ENCODE measurements at regions not wholly inside any gene's neighbourhood (a gene's known extent, or its start where the extent isn't known, plus 50 kb on each side); places are given as distances from the start of the nearest gene placed in this dataset.

- Histone ChIP-seq H3K4me2 (ENCODE audit: control insufficient read depth, insufficient read depth) (no peak overlapping the region), H3K36me3 (ENCODE audit: control insufficient read depth in 2 of 2, insufficient read depth in 2 of 2, low read length in 1 of 2) (no peaks in the 10 kb centered on the region), H4K20me1 (ENCODE audit: control insufficient read depth, insufficient read depth) (no peaks in the 10 kb centered on the region), H3K4me1 (ENCODE audit: control insufficient read depth, insufficient read depth, low read length) (no peaks in the 10 kb centered on the region), H3K4me3 (no peak overlapping the region), H3K27me3 (replicated peaks in 1 of 2; ENCODE audit: control insufficient read depth in 2 of 2, insufficient read depth in 2 of 2, low read length in 1 of 2) (no peaks in the 10 kb centered on the region), H3K9ac (ENCODE audit: control insufficient read depth, insufficient read depth, low read length) (no peak overlapping the region), H3K9me3 (replicated peaks; ENCODE audit: control insufficient read depth, insufficient read depth, low read length) (no peaks in the 10 kb centered on the region), H3K27ac (ENCODE audit: control insufficient read depth, insufficient read depth) (no peak overlapping the region), H2AFZ (ENCODE audit: control insufficient read depth, low read depth, low read length) (no peak overlapping the region), H3K79me2 (ENCODE audit: control insufficient read depth, insufficient read depth, low read length) (no peaks in the 10 kb centered on the region)
- SMC1A ChIA-PET (ENCODE audit: uncharacterized antibody, unreplicated experiment), result no interaction called here
- 18% methylated on average over 5 of the region's 5 CpGs for WGBS (ENCODE audit: insufficient coverage, insufficient replicate concordance, low lambda C conversion rate, missing lambda C conversion rate)
- no peak for FAIRE-seq
- POLR2A ChIA-PET, result no interaction called here
- intact Hi-C loops (cut with micrococcal nuclease; ENCODE audit: unreplicated experiment), result no loop called here
- CTCF ChIA-PET, result interaction anchor here (0.5 kb wide), 1 partner anchor 14 kb away, joined by 3 read pairs; no protein-coding TSS in a partner anchor
- TF ChIP-seq BCL3 (IDR thresholded peaks at IDR 0.05; ENCODE audit: borderline replicate concordance, insufficient read depth, low read depth, low read length, poor library complexity, severe bottlenecking) (no peak), JUNB (IDR thresholded peaks at IDR 0.05) (no peak), TARDBP (IDR thresholded peaks at IDR 0.05; ENCODE audit: borderline replicate concordance) (no peak), EP300 (IDR thresholded peaks at IDR 0.05; ENCODE audit: borderline replicate concordance in 1 of 2, control insufficient read depth in 1 of 2, low read depth in 2 of 2, low read length in 2 of 2) (no peak), HSF1 (IDR thresholded peaks at IDR 0.05; ENCODE audit: low read depth, low read length) (no peak), WRNIP1 (IDR thresholded peaks at IDR 0.05; ENCODE audit: borderline replicate concordance, low read depth, low read length) (no peak), PRDM15 (CRISPR knock-in tag; IDR thresholded peaks at IDR 0.05) (no peak), ZNF217 (IDR thresholded peaks at IDR 0.05) (no peak), ZNF384 (IDR thresholded peaks at IDR 0.05; ENCODE audit: borderline replicate concordance, low read depth, low read length) (no peak), ZSCAN29 (IDR thresholded peaks at IDR 0.05) (no peak), KAT2A (conservative IDR thresholded peaks at IDR 0.05; ENCODE audit: control insufficient read depth, low read depth, low read length) (no peak), CREM (IDR thresholded peaks at IDR 0.05; ENCODE audit: low read depth) (no peak), FOS (IDR thresholded peaks at IDR 0.05; ENCODE audit: borderline replicate concordance, extremely low read depth, insufficient read length) (no peak), NFIC (IDR thresholded peaks at IDR 0.05; ENCODE audit: low read depth, low read length) (no peak), RELA (IDR thresholded peaks at IDR 0.05; ENCODE audit: borderline replicate concordance, partially characterized antibody) (no peak), EED (IDR thresholded peaks at IDR 0.05; ENCODE audit: low read depth) (no peak), NFYB (IDR thresholded peaks at IDR 0.05; ENCODE audit: insufficient read depth, low read depth, low read length) (no peak), PAX5 (IDR thresholded peaks at IDR 0.05; ENCODE audit: borderline replicate concordance, low read depth, low read length) (no peak)
- in situ Hi-C loops (cut with MboI), result no loop called here
- no TSS peak for BruUV-seq (replicated peaks)
- DNase-seq (ENCODE audit: low read depth, low spot score), result no peak
- RAD21 ChIA-PET (ENCODE audit: unreplicated experiment), result no interaction called here
- ATAC-seq, result no peak
Observed at GRCh38 chr10:126732308-126732707, 61.8 kb upstream of the C10orf90 start.

Data from GM12878 (cell line).